HG03520 (cell line): ENCODE measurements at regions not wholly inside any gene's neighbourhood (a gene's known extent, or its start where the extent isn't known, plus 50 kb on each side); places are given as distances from the start of the nearest gene placed in this dataset.
"Not testable (repeated sequence)": the region's sequence is repeated elsewhere in the genome, so short reads cannot be mapped to it uniquely, and the experiment has no call there.

Experiments used
- ATAC-seq: cut with Tn5 transposase; IDR thresholded peaks from one replicate; pipeline ENCODE4 v1.9.1; 2021; ENCODE audit warnings: mild to moderate bottlenecking, moderate library complexity; ENCODE audit not compliant: unreplicated experiment

GRCh38 chr10:78596556-78596955, 472.2 kb upstream of the ZMIZ1 start:
- ATAC-seq: no peak

DNA sequence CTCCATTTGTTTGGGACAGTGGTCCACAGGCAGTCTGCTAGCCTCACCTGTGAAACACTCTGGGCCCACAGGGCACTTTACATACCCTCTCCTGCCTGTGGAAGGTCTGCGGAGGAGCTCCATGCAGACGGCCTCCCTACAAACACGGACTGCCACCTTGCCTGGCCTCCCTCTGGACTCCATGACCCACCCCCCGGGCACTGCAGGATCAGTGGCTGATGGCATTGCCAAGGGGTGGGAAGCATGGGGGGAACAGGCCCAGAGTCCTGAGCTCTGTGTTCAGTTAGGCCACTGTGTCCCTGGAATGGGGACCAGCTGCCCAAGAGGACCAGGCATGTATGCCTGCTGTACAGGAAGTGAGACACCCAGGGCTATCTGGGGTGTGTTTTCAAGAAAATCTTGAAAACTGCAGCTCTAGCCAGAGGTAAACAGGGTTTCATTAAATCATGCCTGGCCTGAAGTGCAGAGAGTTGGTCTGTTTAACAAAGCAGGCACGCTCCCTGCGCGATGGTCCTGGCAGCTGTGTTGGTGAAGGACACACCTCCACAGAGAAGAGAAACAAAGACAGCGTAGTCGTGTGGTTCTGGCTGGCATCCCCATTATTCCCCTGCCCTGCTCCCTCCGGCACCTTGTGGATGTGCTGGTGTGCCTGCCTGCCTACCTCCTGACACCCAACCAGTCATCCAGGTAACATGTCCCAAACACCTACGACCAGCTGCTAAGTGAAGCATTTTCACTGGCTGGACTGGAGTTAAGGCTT, 470.8 kb upstream of the ZMIZ1 start:
- ATAC-seq: no peak

GRCh38 chr10:78599122-78599853, 469.5 kb upstream of the ZMIZ1 start:
- no peak for ATAC-seq

- no peak for ATAC-seq
These were observed 468.6 kb upstream of the ZMIZ1 start for GRCh38 chr10:78600121-78600665.

DNA sequence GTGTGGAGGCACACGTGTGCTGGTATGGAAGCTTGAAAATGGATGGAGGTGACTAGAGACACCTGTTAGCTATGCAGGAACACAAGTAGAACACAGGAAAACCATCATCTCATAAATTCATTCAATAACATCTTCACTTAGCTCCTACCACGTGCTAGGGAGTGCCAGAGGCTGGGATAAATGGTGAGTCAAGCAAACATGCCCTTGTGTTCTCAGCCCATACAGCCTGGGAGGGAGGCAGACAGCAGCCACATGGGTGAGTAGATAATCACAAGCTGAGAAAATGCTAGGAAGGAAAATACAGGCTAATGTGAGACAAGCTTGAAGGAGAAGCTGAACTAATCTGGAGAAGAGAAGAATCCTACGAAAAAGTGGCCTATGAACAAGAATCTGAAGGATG, 468.0 kb upstream of the ZMIZ1 start:
- ATAC-seq: no peak

DNA sequence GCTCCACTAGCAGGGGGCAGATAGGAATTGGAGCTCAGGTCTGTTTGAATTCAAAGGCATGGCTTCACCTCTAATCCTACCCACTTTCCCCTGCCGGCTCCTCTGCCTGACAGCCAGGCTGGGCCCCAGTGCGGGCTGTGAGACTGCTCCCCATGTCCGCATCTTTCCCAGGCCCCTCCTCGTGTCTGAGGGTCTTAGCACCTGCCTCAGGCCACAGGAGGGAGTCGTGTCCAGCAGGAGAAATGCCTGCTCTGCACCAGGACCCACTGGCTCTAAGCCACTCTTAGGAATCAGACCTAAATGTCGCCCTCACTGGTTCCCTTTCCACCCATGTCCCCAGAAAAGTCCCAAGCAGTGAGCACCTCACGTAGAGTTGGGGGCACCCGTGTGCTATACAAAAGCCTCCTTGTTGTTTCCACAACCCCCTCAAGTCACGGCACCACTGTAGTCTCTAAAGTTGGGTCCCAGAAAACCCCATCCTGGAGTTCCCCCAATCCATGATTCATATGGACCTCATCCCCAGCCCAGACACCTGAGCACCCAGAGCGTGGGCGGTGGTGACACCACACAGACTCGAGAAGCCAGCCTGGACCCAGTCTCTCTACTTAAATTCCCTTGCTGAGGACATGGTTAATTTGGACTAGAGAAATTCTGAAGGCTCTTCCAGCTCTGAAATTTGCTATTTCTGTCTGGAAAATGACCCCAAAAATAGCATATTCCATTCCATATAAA, 466.4 kb upstream of the ZMIZ1 start:
- no peak for ATAC-seq

DNA sequence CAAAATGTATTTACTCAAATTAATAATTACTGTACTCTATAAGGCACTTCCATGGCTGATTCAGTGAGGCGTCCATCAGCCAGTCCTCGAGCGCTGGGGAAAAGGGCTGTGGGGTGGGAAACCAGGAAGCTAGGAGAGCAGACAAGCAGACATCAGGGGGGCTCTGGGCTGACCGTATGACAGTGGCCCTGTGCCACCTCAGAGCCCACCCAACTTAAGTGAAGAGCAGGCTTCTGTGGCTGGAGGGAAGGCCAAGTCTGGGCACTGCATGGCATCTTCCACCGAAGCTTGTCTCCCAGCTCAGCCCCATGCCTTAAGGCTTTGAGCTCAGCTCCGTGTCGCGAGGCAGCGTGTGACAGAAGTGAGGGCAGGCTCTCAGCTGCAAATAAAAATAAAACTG, 464.5 kb upstream of the ZMIZ1 start:
- no peak for ATAC-seq

- no peak for ATAC-seq
These were observed 464.0 kb upstream of the ZMIZ1 start for GRCh38 chr10:78604721-78605120.

DNA sequence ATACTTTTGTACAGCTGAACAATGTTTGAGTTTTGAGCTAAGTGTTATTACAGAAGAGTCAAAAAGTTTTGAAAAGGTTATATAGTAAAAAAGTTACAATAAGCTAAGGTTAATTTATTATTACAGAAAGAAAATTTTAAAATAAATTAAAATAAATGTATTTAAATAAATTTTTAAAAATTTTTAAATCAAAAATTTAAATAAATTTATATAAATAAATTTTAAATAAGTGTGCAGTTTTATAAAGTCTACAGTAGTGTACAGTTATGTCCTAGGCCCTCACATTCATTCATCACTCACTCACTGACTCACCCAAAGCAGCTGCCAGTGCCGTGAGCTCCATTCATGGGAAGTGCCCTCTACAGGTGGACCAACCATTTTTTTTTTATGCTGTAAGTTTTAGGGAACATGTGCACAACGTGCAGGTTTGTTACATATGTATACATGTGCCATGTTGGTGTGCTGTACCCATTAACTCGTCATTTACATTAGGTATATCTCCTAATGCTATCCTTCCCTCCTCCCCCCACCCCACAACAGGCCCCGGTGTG, 462.9 kb upstream of the ZMIZ1 start:
- ATAC-seq: no peak

DNA sequence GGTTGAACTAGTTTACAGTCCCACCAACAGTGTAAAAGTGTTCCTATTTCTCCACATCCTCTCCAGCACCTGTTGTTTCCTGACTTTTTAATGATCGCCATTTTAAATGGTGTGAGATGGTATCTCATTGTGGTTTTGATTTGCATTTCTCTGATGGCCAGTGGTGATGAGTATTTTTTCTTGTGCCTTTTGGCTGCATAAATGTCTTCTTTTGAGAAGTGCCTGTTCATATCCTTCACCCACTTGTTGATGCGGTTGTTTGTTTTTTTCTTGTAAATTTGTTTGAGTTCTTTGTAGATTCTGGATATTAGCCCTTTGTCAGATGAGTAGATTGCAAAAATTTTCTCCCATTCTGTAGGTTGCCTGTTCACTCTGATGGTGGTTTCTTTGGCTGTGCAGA, 462.0 kb upstream of the ZMIZ1 start:
- ATAC-seq: not testable (repeated sequence)

DNA sequence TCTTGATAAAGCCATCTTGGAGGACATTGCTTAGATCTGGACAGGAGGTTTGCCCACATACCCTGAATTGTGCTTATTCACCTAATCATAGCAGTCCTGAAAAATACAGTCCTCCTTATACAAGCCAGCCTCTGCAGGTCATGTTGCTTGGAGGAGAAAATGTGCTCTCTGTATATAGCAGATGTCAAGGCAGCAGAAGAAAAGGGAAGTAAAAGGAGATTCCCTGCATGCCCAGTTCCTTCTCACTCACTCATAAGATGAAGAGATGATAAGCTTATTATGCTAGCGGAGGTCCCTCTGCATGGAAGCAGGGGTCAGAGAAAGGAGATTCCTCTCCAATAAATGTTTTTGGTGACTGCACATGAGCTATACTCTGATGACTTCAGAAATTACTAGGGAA, 458.8 kb upstream of the ZMIZ1 start:
- no peak for ATAC-seq

DNA sequence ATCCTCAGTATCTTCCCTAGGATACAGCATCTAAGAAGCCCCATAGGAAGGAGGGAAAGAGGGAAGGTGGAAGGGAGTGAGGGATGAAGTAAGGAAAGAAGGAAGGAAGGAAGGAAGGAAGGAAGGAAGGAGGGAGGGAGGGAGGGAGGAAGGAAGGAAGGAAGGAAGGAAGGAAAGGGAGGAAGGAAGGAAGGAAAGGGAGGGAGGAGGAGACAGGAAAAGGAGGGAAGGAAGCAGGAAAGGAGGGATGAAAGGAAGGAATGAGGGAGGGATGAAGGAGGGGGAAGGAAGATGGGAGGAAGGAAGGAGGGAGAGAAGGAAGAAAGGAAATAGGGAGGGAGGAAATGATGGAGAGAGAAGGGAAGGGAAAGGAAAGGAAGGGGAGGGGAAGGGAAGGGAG, 455.6 kb upstream of the ZMIZ1 start:
- ATAC-seq: no peak

- no peak for ATAC-seq
These were observed 454.5 kb upstream of the ZMIZ1 start for GRCh38 chr10:78614267-78614666.

DNA sequence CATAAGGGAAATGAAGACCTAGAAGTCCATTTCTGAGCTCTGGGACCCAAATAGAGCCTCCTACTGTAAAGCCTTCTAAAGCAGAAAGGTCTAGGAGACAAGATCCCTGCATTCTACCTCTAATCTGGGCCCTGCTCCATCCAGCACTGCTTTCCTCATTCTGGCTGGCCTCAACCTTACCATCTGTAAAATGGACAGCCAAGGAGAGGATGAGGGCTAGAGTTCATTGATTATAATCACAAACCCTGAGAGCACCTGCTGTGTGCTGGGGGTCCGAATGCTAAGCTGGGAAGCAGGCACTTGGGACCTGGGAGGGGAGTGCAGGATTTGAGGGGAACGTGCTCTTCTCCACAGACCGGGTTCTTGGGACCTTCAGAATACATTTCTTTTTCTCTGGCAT, 454.0 kb upstream of the ZMIZ1 start:
- no peak for ATAC-seq

DNA sequence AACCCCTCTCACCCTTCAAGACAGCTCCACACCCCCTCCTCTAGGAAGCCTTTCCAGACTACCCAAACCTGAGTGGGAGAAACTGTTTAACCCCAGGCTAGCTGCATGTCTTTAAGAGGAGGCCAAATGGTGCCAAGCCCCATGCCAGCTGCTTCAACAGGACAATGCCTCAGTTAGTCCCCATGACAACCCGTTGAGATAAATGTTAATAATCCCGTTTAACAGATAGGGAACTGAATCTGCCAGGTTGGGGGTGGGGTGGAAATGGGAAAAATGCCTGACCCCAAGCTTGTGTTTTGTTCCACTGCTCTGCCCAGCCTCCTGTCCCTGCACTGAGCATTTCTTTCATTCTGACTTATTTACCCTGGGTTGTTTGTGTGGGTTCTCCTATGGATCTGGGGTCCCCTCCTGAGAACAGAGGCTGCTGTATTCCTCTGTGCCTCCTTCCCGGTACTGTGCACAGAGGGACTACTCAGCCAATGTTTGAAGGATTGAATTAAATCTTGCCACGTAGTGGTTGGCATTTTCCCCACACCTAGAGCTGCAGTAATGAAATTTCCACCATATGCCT, 452.6 kb upstream of the ZMIZ1 start:
- no peak for ATAC-seq

DNA sequence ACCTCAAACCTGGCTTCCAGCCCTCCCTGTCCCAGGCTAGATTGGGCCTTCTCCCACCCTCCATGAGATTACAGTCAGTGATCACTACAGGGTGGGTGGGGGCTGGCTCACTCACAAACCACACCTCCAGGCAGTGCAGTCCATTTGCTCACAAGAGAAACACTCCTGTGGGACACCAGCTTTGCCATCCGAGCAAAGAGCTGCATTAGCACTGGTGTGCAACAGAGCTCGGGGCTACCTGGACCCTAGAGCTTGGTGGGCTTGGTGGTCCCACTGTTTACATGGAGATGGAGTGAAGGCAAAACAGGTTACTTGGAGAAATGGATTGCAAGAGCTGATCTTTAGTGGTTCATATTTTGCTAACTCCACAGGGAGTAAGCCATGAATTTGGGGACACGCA, 451.7 kb upstream of the ZMIZ1 start:
- no peak for ATAC-seq

DNA sequence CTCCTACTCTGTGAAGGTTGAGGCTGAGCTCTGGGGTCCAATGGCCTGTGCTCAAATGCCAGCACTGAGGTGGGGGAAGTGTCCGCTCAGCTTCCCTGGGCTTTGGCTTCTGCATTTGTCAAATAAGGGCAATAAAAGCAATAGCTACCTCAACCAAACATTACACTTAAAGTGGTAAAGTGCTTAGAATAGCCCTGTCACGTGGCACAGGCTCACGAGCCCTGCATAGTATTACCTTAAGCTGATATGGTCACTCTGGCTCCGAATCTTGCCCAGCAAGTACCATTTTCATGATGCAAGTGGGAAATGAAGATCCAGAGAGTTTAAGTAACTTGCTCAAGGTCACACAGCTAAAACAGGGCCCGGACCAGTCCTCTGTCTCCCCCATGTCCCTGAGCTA, 451.1 kb upstream of the ZMIZ1 start:
- ATAC-seq: no peak

DNA sequence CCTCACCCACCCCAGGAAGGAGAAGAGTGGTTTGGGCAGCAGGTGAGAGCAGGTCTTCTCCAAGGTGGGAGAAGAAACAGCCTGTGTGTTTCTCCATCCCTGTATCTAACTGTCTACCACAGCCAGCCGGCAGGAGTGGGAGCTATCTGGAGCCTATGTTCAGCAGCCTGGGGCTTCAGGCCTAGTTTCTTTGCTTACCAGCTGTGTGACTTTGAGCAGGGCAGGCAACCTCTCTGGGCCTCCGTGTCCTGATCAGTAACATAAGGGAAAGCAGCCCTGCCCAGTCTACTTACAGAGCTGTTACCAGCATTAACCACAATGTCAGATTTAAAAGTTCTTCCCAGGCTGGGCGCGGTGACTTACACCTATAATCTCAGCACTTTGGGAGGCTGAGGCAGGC, 450.7 kb upstream of the ZMIZ1 start:
- no peak for ATAC-seq

GRCh38 chr10:78619115-78619851, 449.5 kb upstream of the ZMIZ1 start:
- no peak for ATAC-seq

DNA sequence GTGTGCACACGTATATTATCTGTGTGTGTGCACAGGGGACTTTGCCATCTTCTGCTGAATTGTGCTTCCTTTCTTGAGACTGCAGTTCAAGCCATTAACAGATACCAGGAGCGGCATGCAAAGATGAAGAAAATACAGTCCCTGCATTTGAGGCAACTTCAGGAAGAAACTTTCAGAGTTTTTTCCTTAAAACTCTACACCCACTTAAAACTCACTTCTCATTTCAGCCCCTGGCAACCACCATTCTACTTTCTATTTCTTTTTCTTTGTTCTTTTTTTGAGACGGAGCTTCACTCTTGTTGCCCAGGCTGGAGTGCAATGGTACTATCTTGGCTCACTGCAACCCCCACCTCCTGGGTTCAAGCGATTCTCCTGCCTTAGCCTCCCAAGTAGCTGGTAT, 448.9 kb upstream of the ZMIZ1 start:
- no peak for ATAC-seq
